ENCODE measurements at regions not wholly inside any gene's neighbourhood (a gene's known extent, or its start where the extent isn't known, plus 50 kb on each side); places are given as distances from the start of the nearest gene placed in this dataset.

DNA sequence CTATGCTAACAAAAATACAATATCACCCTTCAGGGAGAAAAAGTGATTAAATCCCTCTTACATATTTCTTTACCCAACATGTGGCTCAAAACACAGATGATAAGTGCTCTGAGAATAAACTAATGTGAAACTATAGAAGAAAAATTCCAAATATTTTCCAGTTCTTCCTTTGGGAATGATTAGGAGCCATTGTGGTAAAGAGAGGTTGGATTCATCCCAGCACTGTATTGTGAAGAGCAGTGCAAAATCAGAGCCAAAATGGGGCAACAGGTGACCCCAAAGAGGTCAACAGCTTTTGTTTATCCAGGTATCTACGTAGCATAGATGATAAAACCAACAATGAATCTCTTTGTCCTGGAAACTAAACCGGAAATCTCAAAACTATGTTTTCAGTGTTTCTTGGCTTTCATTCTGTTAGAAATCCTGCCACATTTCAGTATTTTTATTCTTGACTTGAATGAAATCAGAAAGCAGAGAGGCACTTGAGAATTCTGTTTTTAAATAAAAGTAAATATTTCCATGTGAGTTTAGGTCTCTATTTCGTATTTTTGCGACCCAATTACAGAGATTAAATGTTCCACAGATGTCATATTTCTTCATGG, 120.4 kb upstream of the FST start:
- H3K4me3 ChIP-seq = no peak overlapping the region
- no peak for DNase-seq (ENCODE audit: low spot score)
- H3K36me3 ChIP-seq = no peaks in the 10 kb centered on the region
- H3K27ac ChIP-seq = peak overlapping the region in 1 of 2 donors; percentile 48
- no peaks in the 10 kb centered on the region for H3K9me3 ChIP-seq
- TF ChIP-seq, protein P1, sequence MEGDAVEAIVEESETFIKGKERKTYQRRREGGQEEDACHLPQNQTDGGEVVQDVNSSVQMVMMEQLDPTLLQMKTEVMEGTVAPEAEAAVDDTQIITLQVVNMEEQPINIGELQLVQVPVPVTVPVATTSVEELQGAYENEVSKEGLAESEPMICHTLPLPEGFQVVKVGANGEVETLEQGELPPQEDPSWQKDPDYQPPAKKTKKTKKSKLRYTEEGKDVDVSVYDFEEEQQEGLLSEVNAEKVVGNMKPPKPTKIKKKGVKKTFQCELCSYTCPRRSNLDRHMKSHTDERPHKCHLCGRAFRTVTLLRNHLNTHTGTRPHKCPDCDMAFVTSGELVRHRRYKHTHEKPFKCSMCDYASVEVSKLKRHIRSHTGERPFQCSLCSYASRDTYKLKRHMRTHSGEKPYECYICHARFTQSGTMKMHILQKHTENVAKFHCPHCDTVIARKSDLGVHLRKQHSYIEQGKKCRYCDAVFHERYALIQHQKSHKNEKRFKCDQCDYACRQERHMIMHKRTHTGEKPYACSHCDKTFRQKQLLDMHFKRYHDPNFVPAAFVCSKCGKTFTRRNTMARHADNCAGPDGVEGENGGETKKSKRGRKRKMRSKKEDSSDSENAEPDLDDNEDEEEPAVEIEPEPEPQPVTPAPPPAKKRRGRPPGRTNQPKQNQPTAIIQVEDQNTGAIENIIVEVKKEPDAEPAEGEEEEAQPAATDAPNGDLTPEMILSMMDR (IDR thresholded peaks at IDR 0.05) = no peak
- no peaks in the 10 kb centered on the region for H3K4me1 ChIP-seq
- no peaks in the 10 kb centered on the region for H3K27me3 ChIP-seq

DNA sequence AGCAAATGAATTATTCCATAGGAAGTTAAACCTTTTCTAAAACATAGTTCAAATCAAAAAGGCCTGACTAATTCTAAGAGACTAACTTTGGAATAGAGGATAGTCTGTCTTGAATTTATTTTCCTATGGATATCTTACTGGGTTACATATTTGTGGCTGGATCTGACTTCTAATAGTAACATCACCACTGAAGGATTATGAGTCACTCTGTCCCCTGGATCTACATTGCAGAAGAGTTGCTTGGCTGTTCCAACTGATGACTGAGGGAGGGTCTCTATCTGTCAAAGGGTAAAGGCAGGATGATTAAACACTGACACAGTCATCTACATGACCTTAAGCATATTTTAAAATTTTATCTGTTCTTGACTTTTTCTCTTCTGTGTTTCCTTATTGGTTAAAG, 119.6 kb upstream of the FST start:
- H3K9me3 ChIP-seq = no peaks in the 10 kb centered on the region
- DNase-seq (ENCODE audit: low spot score) = no peak
- H3K4me1 ChIP-seq = no peaks in the 10 kb centered on the region
- H3K27me3 ChIP-seq = no peaks in the 10 kb centered on the region
- H3K36me3 ChIP-seq = no peaks in the 10 kb centered on the region
- TF ChIP-seq, protein P1 (IDR thresholded peaks at IDR 0.05) = no peak
- H3K27ac ChIP-seq = peak overlapping the region in 1 of 2 donors; percentile 48
- H3K4me3 ChIP-seq = no peak overlapping the region

DNA sequence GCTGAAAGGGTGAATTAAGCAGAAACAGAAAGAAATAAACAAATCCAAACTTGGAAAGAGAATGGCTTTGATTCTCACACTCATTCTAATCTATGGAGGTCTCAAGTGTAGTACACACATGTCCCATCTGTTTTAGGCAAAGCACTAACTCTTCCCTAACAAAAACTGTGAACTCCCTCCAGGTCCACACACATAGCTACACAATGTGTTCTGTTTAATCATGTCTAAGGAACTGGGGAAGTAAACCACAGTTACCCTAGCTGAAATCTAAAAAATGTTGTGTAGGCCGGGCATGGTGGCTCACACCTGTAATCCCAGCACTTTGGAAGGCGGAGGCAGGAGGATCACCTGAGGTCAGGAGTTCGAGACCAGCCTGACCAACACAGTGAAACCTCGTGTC, 118.7 kb upstream of the FST start:
- Histone ChIP-seq H3K4me3 (no peak overlapping the region), H3K27ac (peak overlapping the region in 1 of 2 donors; percentile 23), H3K4me1 (no peaks in the 10 kb centered on the region), H3K27me3 (no peaks in the 10 kb centered on the region), H3K36me3 (no peaks in the 10 kb centered on the region), H3K9me3 (no peaks in the 10 kb centered on the region)
- DNase-seq (ENCODE audit: low spot score) = no peak
- TF ChIP-seq, protein P1 (IDR thresholded peaks at IDR 0.05) = no peak

DNA sequence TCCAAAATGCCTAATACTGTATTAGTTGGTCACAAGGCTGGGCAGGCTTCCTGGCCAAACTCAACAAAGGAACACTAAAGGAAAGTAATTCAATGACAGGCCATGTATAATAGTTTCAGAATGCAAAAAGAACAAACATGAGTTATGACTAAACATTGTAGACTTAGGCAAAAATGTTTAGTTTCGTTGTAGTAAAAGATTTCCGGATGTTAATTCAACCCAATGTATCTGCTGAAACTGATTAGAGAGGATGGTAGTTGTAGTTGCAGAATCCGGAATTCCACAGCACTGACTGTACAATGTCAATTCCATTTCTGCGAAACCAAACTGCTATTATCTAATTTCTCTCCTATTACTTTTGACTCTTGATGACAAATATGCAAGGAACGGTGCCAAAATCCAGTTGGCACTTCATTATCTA, 117.9 kb upstream of the FST start:
- Histone ChIP-seq H3K27ac (peak overlapping the region in 1 of 2 donors; percentile 23), H3K4me1 (no peaks in the 10 kb centered on the region)
- DNase-seq (ENCODE audit: low spot score) = no peak

DNA sequence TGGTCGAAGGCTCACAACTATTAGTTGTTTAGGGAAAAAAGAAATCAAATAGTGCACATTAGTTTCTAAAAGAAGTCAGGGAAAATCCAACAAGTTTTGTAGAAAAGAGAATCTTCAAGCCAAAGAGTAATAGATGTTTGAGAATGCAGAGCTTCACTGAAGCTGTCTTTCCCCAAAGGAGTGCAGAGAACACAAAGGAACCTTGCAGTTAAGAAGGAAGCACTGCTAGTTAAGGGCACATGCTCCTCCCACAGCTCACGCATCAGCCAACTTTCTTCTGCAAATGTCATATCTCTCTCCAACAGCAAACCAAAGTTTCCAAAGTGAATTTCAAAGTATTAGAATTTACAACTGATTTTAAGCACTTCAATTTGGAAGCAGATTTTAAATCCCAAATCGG, 116.4 kb upstream of the FST start:
- Histone ChIP-seq H3K4me1 (no peaks in the 10 kb centered on the region), H3K9me3 (no peaks in the 10 kb centered on the region), H3K36me3 (no peaks in the 10 kb centered on the region), H3K27me3 (no peaks in the 10 kb centered on the region), H3K27ac (no peak overlapping the region), H3K4me3 (no peak overlapping the region)
- TF ChIP-seq, protein P1 (IDR thresholded peaks at IDR 0.05) = no peak
- DNase-seq (ENCODE audit: low spot score) = no peak

More for the DNA sequence above, 117.9 kb upstream of the FST start:
- no peaks in the 10 kb centered on the region for H3K27me3 ChIP-seq
- no peak overlapping the region for H3K4me3 ChIP-seq
- TF ChIP-seq, protein P1 (IDR thresholded peaks at IDR 0.05) = no peak
- H3K36me3 ChIP-seq = no peaks in the 10 kb centered on the region
- H3K9me3 ChIP-seq = no peaks in the 10 kb centered on the region

DNA sequence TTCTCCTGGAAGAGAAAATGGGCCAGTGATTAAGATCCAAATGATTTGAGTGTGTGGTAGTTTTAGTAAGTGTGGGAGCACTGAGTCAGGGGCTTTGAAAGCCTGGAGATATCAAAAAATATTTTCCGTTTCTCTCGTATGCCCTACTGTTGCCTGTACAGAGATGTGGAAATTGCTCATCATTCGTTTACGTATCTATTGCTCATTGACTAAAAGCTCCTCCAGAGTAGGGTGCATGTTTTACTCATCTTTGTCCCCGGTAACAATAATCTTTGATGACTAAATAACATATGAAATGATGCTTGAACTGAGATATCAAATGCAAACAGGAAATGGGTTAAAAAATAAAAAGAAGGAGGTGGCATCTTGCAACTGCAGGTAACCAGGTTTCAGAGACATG, 114.2 kb upstream of the FST start:
- no peaks in the 10 kb centered on the region for H3K27me3 ChIP-seq
- H3K4me3 ChIP-seq = no peak overlapping the region
- no peaks in the 10 kb centered on the region for H3K36me3 ChIP-seq
- H3K27ac ChIP-seq = no peak overlapping the region
- H3K4me1 ChIP-seq = no peaks in the 10 kb centered on the region
- DNase-seq (ENCODE audit: low spot score) = no peak
- TF ChIP-seq, protein P1 (IDR thresholded peaks at IDR 0.05) = no peak
- no peaks in the 10 kb centered on the region for H3K9me3 ChIP-seq

Measured in right atrium auricular region (tissue), 2 donors.